ENCODE measurements at regions not wholly inside any gene's neighbourhood (a gene's known extent, or its start where the extent isn't known, plus 50 kb on each side); places are given as distances from the start of the nearest gene placed in this dataset.

DNA sequence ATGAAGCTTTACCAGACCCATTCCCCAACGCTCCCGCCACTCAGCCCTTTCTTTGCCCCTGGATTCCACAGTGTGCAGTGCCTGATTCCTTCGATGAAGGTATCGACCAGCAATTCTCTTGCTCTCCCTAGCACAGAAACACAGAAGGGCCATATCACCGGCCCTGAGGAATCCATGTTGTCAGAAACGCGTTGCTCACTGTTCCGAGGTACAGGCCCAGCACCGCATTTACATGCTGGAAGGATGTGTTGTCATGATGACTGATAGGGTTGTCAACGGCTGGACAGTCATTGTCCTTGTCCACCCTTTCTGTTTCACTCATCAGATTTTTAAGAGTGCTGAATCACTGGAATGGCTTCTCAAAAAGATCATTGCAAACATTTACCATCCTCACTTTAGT lies 57.2 kb upstream of the GPR6 start:
- DNase-seq, result no peak

DNA sequence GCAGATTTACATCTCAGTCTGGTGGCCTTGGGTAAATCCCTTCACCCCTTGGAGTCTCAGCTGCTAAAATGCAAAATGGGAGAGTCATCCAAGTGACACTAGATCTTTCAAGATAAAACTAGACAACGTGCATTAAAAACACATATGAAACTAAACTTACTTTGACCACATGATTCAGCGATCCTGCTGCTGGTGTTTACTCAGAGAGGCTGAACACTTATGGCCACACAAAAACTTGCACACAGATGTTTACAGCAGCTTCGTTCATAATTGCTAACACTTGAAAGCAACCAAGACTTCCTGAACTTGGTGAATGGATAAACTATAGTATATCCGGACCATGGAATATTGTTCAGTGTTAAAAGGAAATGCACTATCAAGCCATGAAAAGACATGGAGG lies 55.3 kb upstream of the GPR6 start:
- peak; percentile 2 for DNase-seq

DNA sequence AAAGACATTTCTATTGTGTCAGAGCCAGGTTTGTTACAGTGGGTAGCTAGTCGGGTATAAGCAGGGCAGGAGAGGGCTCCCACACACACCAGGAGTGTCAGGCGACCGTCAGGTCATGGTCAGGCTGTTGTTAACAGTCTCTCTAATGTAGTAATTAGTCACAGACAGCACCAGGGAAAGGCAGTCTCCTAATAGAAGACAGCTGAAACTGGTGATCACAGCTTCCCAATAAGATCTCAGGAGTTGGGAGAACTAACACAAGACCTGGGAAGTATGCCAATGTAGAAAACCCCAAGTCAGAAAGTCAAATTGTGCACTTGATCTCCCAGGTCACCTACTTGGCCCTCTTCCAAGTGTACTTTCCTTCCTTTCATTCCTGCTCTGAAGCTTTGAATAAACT lies 53.0 kb upstream of the GPR6 start:
- DNase-seq, result no peak

DNA sequence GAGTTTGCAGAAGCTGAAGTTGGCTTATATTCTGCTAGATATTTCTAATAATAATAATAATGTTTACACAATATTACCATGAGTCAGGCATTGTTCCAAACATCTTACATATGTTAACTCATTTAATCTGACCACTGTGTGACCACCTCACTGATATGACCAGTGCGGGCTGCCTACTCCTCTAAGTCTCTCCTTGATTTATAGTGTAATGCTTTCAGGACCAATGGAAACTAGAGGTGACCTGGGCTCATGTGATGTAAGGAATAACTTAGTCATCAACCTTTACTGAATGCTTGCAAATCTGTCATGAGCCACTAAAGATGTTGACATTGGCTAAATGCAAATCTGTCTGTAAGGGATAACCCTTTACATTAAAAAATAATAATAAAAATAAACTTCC lies 51.1 kb upstream of the GPR6 start:
- DNase-seq, result no peak

Data from fibroblast of skin of right quadriceps (primary cell).